ENCODE measurements at regions not wholly inside any gene's neighbourhood (a gene's known extent, or its start where the extent isn't known, plus 50 kb on each side); places are given as distances from the start of the nearest gene placed in this dataset.

- TF ChIP-seq SP1 (IDR thresholded peaks at IDR 0.05): no peak
- no peak for TF ChIP-seq EGR1 (IDR thresholded peaks at IDR 0.05; ENCODE audit: low read depth in 2 of 2)
- TF ChIP-seq, protein P1, sequence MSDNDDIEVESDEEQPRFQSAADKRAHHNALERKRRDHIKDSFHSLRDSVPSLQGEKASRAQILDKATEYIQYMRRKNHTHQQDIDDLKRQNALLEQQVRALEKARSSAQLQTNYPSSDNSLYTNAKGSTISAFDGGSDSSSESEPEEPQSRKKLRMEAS (IDR thresholded peaks at IDR 0.05): no peak
- TF ChIP-seq, protein P2, sequence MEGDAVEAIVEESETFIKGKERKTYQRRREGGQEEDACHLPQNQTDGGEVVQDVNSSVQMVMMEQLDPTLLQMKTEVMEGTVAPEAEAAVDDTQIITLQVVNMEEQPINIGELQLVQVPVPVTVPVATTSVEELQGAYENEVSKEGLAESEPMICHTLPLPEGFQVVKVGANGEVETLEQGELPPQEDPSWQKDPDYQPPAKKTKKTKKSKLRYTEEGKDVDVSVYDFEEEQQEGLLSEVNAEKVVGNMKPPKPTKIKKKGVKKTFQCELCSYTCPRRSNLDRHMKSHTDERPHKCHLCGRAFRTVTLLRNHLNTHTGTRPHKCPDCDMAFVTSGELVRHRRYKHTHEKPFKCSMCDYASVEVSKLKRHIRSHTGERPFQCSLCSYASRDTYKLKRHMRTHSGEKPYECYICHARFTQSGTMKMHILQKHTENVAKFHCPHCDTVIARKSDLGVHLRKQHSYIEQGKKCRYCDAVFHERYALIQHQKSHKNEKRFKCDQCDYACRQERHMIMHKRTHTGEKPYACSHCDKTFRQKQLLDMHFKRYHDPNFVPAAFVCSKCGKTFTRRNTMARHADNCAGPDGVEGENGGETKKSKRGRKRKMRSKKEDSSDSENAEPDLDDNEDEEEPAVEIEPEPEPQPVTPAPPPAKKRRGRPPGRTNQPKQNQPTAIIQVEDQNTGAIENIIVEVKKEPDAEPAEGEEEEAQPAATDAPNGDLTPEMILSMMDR (IDR thresholded peaks at IDR 0.05; ENCODE audit: low read depth, low read length, missing input control): no peak
- TF ChIP-seq REST (IDR thresholded peaks at IDR 0.05): no peak
- no peak for TF ChIP-seq HNF4G (IDR thresholded peaks at IDR 0.05)
- TF ChIP-seq TAF1 (conservative IDR thresholded peaks at IDR 0.05): no peak
- TF ChIP-seq FOXA2 (IDR thresholded peaks at IDR 0.05): no peak
- no peak for TF ChIP-seq GABPA (IDR thresholded peaks at IDR 0.05 in 1 of 2, conservative IDR thresholded peaks at IDR 0.05 in 1 of 2)
- TF ChIP-seq RXRA (IDR thresholded peaks at IDR 0.05): no peak
- TF ChIP-seq FOXA1 (IDR thresholded peaks at IDR 0.05): no peak
Observed at GRCh38 chr13:54928071-54928470, 1899.5 kb downstream of the OLFM4 start.
